K562 (cell line): ENCODE measurements at regions not wholly inside any gene's neighbourhood (a gene's known extent, or its start where the extent isn't known, plus 50 kb on each side); places are given as distances from the start of the nearest gene placed in this dataset.
A peak's percentile ranks its signal among the peaks of the same experiment; 100 is the strongest.

Experiments used
- ATAC-seq: fragments of 200-7000 bp; cut with Tn5 transposase; 3 replicates; pipeline ENCODE4 v1.9.1; 2020; ENCODE audit warnings: moderate library complexity
- BruUV-seq: library from RNA; stranded (reverse); fragments of 400-500 nt; replicated peaks from 2 replicates; lab custom pipeline; 2021; lab: Mats Ljungman, UMichigan
- CTCF ChIA-PET: fragments of 300-600 bp; formaldehyde crosslinking; extraction: SDS; loops from one replicate; lab custom pipeline; 2021; ENCODE audit warnings: low intra/inter-chr PET ratio; lab: Yijun Ruan, JAX
- POLR2A ChIA-PET: fragments of 300-600, 350-650 bp; sonication (Branson Sonifier 250); formaldehyde crosslinking; extraction: SDS; loops from one replicate; lab custom pipeline; 2021; ENCODE audit warnings: antibody characterized with exemption, inconsistent platforms; lab: Yijun Ruan, JAX
- DNase-seq, 4 experiments: peaks; one replicate each; pipeline versions ENCODE4 v3.0.0 to v3.0.0-alpha.2; 2011 to 2018; ENCODE audit warnings: low spot score in 3 of 4, mixed read lengths in 3 of 4; ENCODE audit errors: extremely low read depth in 1 of 4
- FAIRE-seq: peaks from 2 replicates; lab custom pipeline; 2011; peaks lifted over from hg19 to GRCh38; lab: Jason Lieb, UNC
- H2AFZ ChIP-seq: 2 replicates; pipeline ENCODE4 v1.6.0; 2011; ENCODE audit warnings: low read depth, low read length, control low read depth, inconsistent platforms
- H3K27ac ChIP-seq: fragments of 200-600 bp; 3 replicates; pipeline ENCODE4 v1.8.0; 2011; ENCODE audit warnings: low read depth, mild to moderate bottlenecking, control low read depth, inconsistent platforms, low read length, moderate library complexity, mixed read lengths; ENCODE audit errors: extremely low read depth
- H3K27me3 ChIP-seq, 2 experiments: fragments of 300-600 bp in 1 of 2; 2 replicates in 1 of 2; 3 replicates in 1 of 2; pipeline versions ENCODE4 v1.6.0 to v1.8.0; 2011; ENCODE audit warnings: inconsistent platforms in 2 of 2, low read length in 2 of 2, mild to moderate bottlenecking in 1 of 2, mixed read lengths in 1 of 2, moderate library complexity in 1 of 2; ENCODE audit not compliant: control insufficient read depth in 2 of 2, insufficient read depth in 2 of 2
- H3K36me3 ChIP-seq: fragments of 300-600 bp; 3 replicates; pipeline ENCODE4 v1.8.0; 2011; ENCODE audit warnings: mild to moderate bottlenecking, low read length, inconsistent platforms; ENCODE audit not compliant: control insufficient read depth, insufficient read depth
- H3K4me1 ChIP-seq, 2 experiments: fragments of 200-600 bp in 1 of 2; replicated peaks in 1 of 2; 2 replicates in 1 of 2; 3 replicates in 1 of 2; pipeline versions ENCODE4 v1.5.1 to v1.8.0; 2011; ENCODE audit warnings: inconsistent platforms in 2 of 2, low read length in 2 of 2, mild to moderate bottlenecking in 1 of 2, mixed read lengths in 1 of 2, moderate library complexity in 1 of 2; ENCODE audit not compliant: control insufficient read depth in 2 of 2, insufficient read depth in 2 of 2
- H3K4me2 ChIP-seq: 2 replicates; pipeline ENCODE4 v1.6.1; 2011; ENCODE audit warnings: low read length, control low read depth, inconsistent platforms, mixed read lengths; ENCODE audit not compliant: insufficient read depth
- H3K4me3 ChIP-seq: fragments of 200-600 bp; sonication (generic), shearing (Covaris generic); 2 replicates; pipeline ENCODE4 v1.5.1; 2016; ENCODE audit warnings: control low read depth, inconsistent platforms
- H3K79me2 ChIP-seq: fragments of 200-600 bp; 3 replicates; pipeline ENCODE4 v1.8.0; 2011; ENCODE audit warnings: low read length, inconsistent platforms; ENCODE audit not compliant: control insufficient read depth, insufficient read depth
- H3K9ac ChIP-seq, 2 experiments: 2 replicates each; pipeline versions ENCODE4 v1.6.0 to v1.6.1; 2011; ENCODE audit warnings: low read depth in 2 of 2, low read length in 2 of 2, control low read depth in 1 of 2, inconsistent platforms in 1 of 2, mild to moderate bottlenecking in 1 of 2, mixed read lengths in 1 of 2; ENCODE audit not compliant: insufficient read depth in 1 of 2
- H3K9me1 ChIP-seq: one replicate; pipeline ENCODE4 v1.6.0; 2011; ENCODE audit warnings: inconsistent platforms, mild to moderate bottlenecking, low read length, moderate library complexity; ENCODE audit not compliant: control insufficient read depth, insufficient read depth
- H3K9me3 ChIP-seq: replicated peaks from 2 replicates; pipeline ENCODE4 v1.5.1; 2011; ENCODE audit warnings: low read depth, low read length, inconsistent platforms; ENCODE audit not compliant: control insufficient read depth, insufficient read depth
- H4K20me1 ChIP-seq: replicated peaks from 2 replicates; pipeline ENCODE4 v1.6.1; 2011; ENCODE audit warnings: low read length, inconsistent platforms, mixed read lengths; ENCODE audit not compliant: control insufficient read depth, insufficient read depth
- NFIX ChIP-seq: fragments of 250-450 bp; sonication (Bioruptor Pico); IDR thresholded peaks from 2 replicates; pipeline ENCODE4 v1.4.0; 2020; ENCODE audit warnings: low read depth, mild to moderate bottlenecking, moderate library complexity
- POLR2AphosphoS5 ChIP-seq: IDR thresholded peaks from 2 replicates; pipeline ENCODE4 v1.6.1; 2011; ENCODE audit warnings: mild to moderate bottlenecking, low read depth, low read length, moderate library complexity; ENCODE audit not compliant: control insufficient read depth, insufficient read depth
- TFE3 ChIP-seq: fragments of 450-650 bp; formaldehyde crosslinking; IDR thresholded peaks from 2 replicates; pipeline ENCODE4 v1.4.0; 2020; ENCODE audit warnings: mild to moderate bottlenecking, mixed read lengths
- ZNF668 ChIP-seq: fragments of 250-450 bp; sonication (Bioruptor Pico); IDR thresholded peaks from 2 replicates; pipeline ENCODE4 v1.8.0; 2022; ENCODE audit warnings: mild to moderate bottlenecking, inconsistent platforms
- WGBS: fragments of 100-300 bp; shearing (Covaris generic); methylation state at CpG from one replicate; pipeline ENCODE4 v1.1.6; 2016; ENCODE audit warnings: low coverage, mixed read lengths; ENCODE audit not compliant: insufficient coverage; ENCODE audit errors: missing lambda C conversion rate; 5-methylcytosine and 5-hydroxymethylcytosine counted together
- in situ Hi-C: fragments of 300-500 bp; cut with MboI; formaldehyde crosslinking; loops from 4 replicates; pipeline ENCODE4 v1.15.0; 2018; ENCODE audit warnings: inconsistent platforms, mixed read lengths
- intact Hi-C: fragments of 100-400 bp; cut with micrococcal nuclease; formaldehyde crosslinking; loops from 2 replicates; pipeline ENCODE4 v1.14.2; 2022

- no peak for DNase-seq
- BruUV-seq, result no TSS peak
- H3K79me2 ChIP-seq, result no peaks in the 10 kb centered on the region
- H3K9me3 ChIP-seq, result no peaks in the 10 kb centered on the region
- WGBS, result 43% methylated on average over 4 of the region's 4 CpGs
- intact Hi-C loops (no loop called here), in situ Hi-C loops (loop anchor here (25.0 kb wide), 1 partner anchor 546 kb away; no protein-coding TSS in a partner anchor)
- H3K9ac ChIP-seq, result no peak overlapping the region
- no peak overlapping the region for H3K27ac ChIP-seq
- CTCF ChIA-PET, result no interaction called here
- H3K4me2 ChIP-seq, result no peak overlapping the region
- H3K9me1 ChIP-seq, result no peaks in the 10 kb centered on the region
- no peaks in the 10 kb centered on the region for H4K20me1 ChIP-seq
- no peak overlapping the region for H2AFZ ChIP-seq
- H3K4me1 ChIP-seq, result peaks cover 0 to 4% of the 10 kb centered on the region in 2 experiments; a peak in 1 of 5 replicates
- H3K4me3 ChIP-seq, result no peak overlapping the region
- FAIRE-seq, result no peak
- H3K27me3 ChIP-seq, result no peaks in the 10 kb centered on the region
- POLR2A ChIA-PET, result no interaction called here
- TF ChIP-seq TFE3 (CRISPR knock-in tag) (peak; percentile 50), ZNF668 (no peak), NFIX (CRISPR knock-in tag) (no peak), POLR2AphosphoS5 (no peak)
- no peak for ATAC-seq
- no peaks in the 10 kb centered on the region for H3K36me3 ChIP-seq
Observed at GRCh38 chr3:112740835-112741234, 99.9 kb upstream of the CCDC80 start.
